NCI-H2196 treated with DMSO at 0.1 percent for 48 hours (cell line): ENCODE measurements at regions not wholly inside any gene's neighbourhood (a gene's known extent, or its start where the extent isn't known, plus 50 kb on each side); places are given as distances from the start of the nearest gene placed in this dataset.

Experiments
- DNase-seq: peaks from one replicate; lab custom pipeline; 2025; ENCODE audit not compliant: unreplicated experiment; lab: John Stamatoyannopoulos, UW

- no peak for DNase-seq
These were observed 108.0 kb downstream of the HTR5A start for GRCh38 chr7:155178096-155178495.

GRCh38 chr7:155181768-155182167 lies 111.6 kb downstream of the HTR5A start:
- DNase-seq = no peak

- DNase-seq = no peak
These were observed 112.4 kb downstream of the HTR5A start for GRCh38 chr7:155182406-155182970.

GRCh38 chr7:155183655-155184054 lies 113.5 kb downstream of the HTR5A start:
- no peak for DNase-seq

GRCh38 chr7:155184923-155185322 lies 112.8 kb upstream of the INSIG1 start:
- DNase-seq = no peak

- DNase-seq = no peak
These were observed 110.5 kb upstream of the INSIG1 start for GRCh38 chr7:155187061-155187785.

GRCh38 chr7:155188357-155188756 lies 109.3 kb upstream of the INSIG1 start:
- no peak for DNase-seq

- no peak for DNase-seq
These were observed 108.7 kb upstream of the INSIG1 start for GRCh38 chr7:155188821-155189581.

- no peak for DNase-seq
These were observed 108.1 kb upstream of the INSIG1 start for GRCh38 chr7:155189590-155189989.

- DNase-seq = no peak
These were observed 107.0 kb upstream of the INSIG1 start for GRCh38 chr7:155190688-155191087.

- no peak for DNase-seq
These were observed 106.5 kb upstream of the INSIG1 start for GRCh38 chr7:155191137-155191536.

GRCh38 chr7:155191901-155192478 lies 105.7 kb upstream of the INSIG1 start:
- DNase-seq = no peak

GRCh38 chr7:155192961-155193640 lies 104.6 kb upstream of the INSIG1 start:
- DNase-seq = no peak

GRCh38 chr7:155193716-155194115 lies 104.0 kb upstream of the INSIG1 start:
- no peak for DNase-seq

- DNase-seq = no peak
These were observed 103.1 kb upstream of the INSIG1 start for GRCh38 chr7:155194382-155195140.

GRCh38 chr7:155195939-155196523 lies 101.6 kb upstream of the INSIG1 start:
- no peak for DNase-seq

- DNase-seq = no peak
These were observed 99.3 kb upstream of the INSIG1 start for GRCh38 chr7:155198196-155198892.

- no peak for DNase-seq
These were observed 98.5 kb upstream of the INSIG1 start for GRCh38 chr7:155198901-155199845.
